IMR-90 (cell line): ENCODE measurements at regions not wholly inside any gene's neighbourhood (a gene's known extent, or its start where the extent isn't known, plus 50 kb on each side); places are given as distances from the start of the nearest gene placed in this dataset.

ENCODE experiments used
- ATAC-seq: fragments of 200-7000 bp; cut with Tn5 transposase; 2 replicates; pipeline ENCODE4 v1.9.1; 2020; ENCODE audit warnings: low read depth, mild to moderate bottlenecking, moderate library complexity
- BruUV-seq: library from RNA; stranded (reverse); fragments of 400-500 nt; replicated peaks from 2 replicates; lab custom pipeline; 2021; lab: Mats Ljungman, UMichigan
- CTCF ChIA-PET: fragments of 300-600 bp; formaldehyde crosslinking; extraction: SDS; loops from one replicate; lab custom pipeline; 2021; ENCODE audit warnings: antibody characterized with exemption; lab: Yijun Ruan, JAX
- POLR2A ChIA-PET: fragments of 300-600 bp; sonication (Branson Sonifier 250); formaldehyde crosslinking; loops from one replicate; lab custom pipeline; 2022; ENCODE audit warnings: antibody characterized with exemption; ENCODE audit not compliant: unreplicated experiment; lab: Charles Lee
- DNase-seq: peaks from one replicate; pipeline ENCODE4 v3.0.0; 2013
- H2AFZ ChIP-seq: replicated peaks from 2 replicates; pipeline ENCODE3; 2013; ENCODE audit warnings: low read length, mild to moderate bottlenecking; ENCODE audit not compliant: poor library complexity
- H2AK5ac ChIP-seq: 2 replicates; pipeline ENCODE4 v1.6.1; 2013; ENCODE audit warnings: low read depth, low read length, inconsistent platforms
- H2AK9ac ChIP-seq: replicated peaks from 2 replicates; pipeline ENCODE3; 2013; ENCODE audit warnings: mild to moderate bottlenecking, low read depth, low read length, moderate library complexity; ENCODE audit not compliant: poor library complexity
- H2BK120ac ChIP-seq: 2 replicates; pipeline ENCODE4 v1.6.1; 2013; ENCODE audit warnings: low read depth, low read length, inconsistent platforms
- H2BK15ac ChIP-seq: 3 replicates; pipeline ENCODE4 v1.6.1; 2013; ENCODE audit warnings: low read depth, low read length, inconsistent platforms
- H2BK20ac ChIP-seq: 2 replicates; pipeline ENCODE4 v1.6.1; 2013; ENCODE audit warnings: low read depth, mild to moderate bottlenecking, inconsistent platforms, low read length, moderate library complexity
- H2BK5ac ChIP-seq: 2 replicates; pipeline ENCODE4 v1.6.1; 2013; ENCODE audit warnings: mild to moderate bottlenecking, low read depth, low read length, inconsistent platforms; ENCODE audit not compliant: poor library complexity, severe bottlenecking
- H3K14ac ChIP-seq: replicated peaks from 2 replicates; pipeline ENCODE4 v1.6.1; 2013; ENCODE audit warnings: low read depth, low read length, inconsistent platforms
- H3K18ac ChIP-seq: 2 replicates; pipeline ENCODE4 v1.6.1; 2013; ENCODE audit warnings: low read depth, low read length, control low read depth
- H3K23ac ChIP-seq: 2 replicates; pipeline ENCODE4 v1.6.1; 2013; ENCODE audit warnings: low read depth, low read length, inconsistent platforms
- H3K27ac ChIP-seq: 2 replicates; pipeline ENCODE4 v1.5.1; 2013; ENCODE audit warnings: mild to moderate bottlenecking, control low read depth, low read length; ENCODE audit not compliant: insufficient read depth
- H3K27me3 ChIP-seq: 2 replicates; pipeline ENCODE4 v1.6.1; 2013; ENCODE audit warnings: low read length; ENCODE audit not compliant: control insufficient read depth, insufficient read depth
- H3K36me3 ChIP-seq: 2 replicates; pipeline ENCODE4 v1.6.1; 2013; ENCODE audit warnings: low read length, mixed read lengths; ENCODE audit not compliant: control insufficient read depth, insufficient read depth
- H3K4ac ChIP-seq: 2 replicates; pipeline ENCODE4 v1.6.1; 2013; ENCODE audit warnings: low read depth, low read length, inconsistent platforms
- H3K4me1 ChIP-seq: 2 replicates; pipeline ENCODE4 v1.6.1; 2013; ENCODE audit warnings: low read length, mixed read lengths; ENCODE audit not compliant: control insufficient read depth, insufficient read depth
- H3K4me2 ChIP-seq: 2 replicates; pipeline ENCODE4 v1.6.1; 2013; ENCODE audit warnings: low read depth, mild to moderate bottlenecking, control low read depth, low read length, moderate library complexity
- H3K4me3 ChIP-seq: 2 replicates; pipeline ENCODE4 v1.5.1; 2013; ENCODE audit warnings: low read depth, mild to moderate bottlenecking, control low read depth, low read length, moderate library complexity; ENCODE audit not compliant: insufficient read depth
- H3K56ac ChIP-seq: 2 replicates; pipeline ENCODE4 v1.6.1; 2013; ENCODE audit warnings: low read length, inconsistent platforms; ENCODE audit not compliant: insufficient read depth; ENCODE audit errors: extremely low read depth
- H3K79me1 ChIP-seq, 2 experiments: 2 replicates each; pipeline ENCODE4 v1.6.1; 2013; ENCODE audit warnings: low read length in 2 of 2, inconsistent platforms in 1 of 2, low read depth in 1 of 2
- H3K9ac ChIP-seq: 2 replicates; pipeline ENCODE4 v1.6.1; 2013; ENCODE audit warnings: low read depth, low read length, control low read depth
- H3K9me1 ChIP-seq: 2 replicates; pipeline ENCODE4 v1.6.1; 2013; ENCODE audit warnings: low read length, inconsistent platforms; ENCODE audit not compliant: insufficient read depth
- H3K9me3 ChIP-seq: 2 replicates; pipeline ENCODE4 v1.6.1; 2013; ENCODE audit warnings: low read length; ENCODE audit not compliant: control insufficient read depth, insufficient read depth
- H4K20me1 ChIP-seq: 2 replicates; pipeline ENCODE4 v1.6.1; 2013; ENCODE audit warnings: low read length, inconsistent platforms; ENCODE audit not compliant: insufficient read depth
- H4K5ac ChIP-seq: 2 replicates; pipeline ENCODE4 v1.6.1; 2013; ENCODE audit warnings: mild to moderate bottlenecking, low read depth, low read length, control low read depth
- H4K8ac ChIP-seq, 2 experiments: 2 replicates each; pipeline ENCODE4 v1.6.1; 2013; ENCODE audit warnings: low read depth in 2 of 2, low read length in 2 of 2, control low read depth in 1 of 2, inconsistent platforms in 1 of 2
- H4K91ac ChIP-seq: 2 replicates; pipeline ENCODE4 v1.6.1; 2013; ENCODE audit warnings: low read depth, low read length, inconsistent platforms; ENCODE audit not compliant: insufficient read depth
- FOS ChIP-seq: fragments of 150-350 bp; IDR thresholded peaks from 2 replicates; pipeline ENCODE4 v1.6.1; 2016; ENCODE audit warnings: low read depth, low read length
- MAFK ChIP-seq: IDR thresholded peaks from 2 replicates; pipeline ENCODE4 v1.6.1; 2012; ENCODE audit warnings: low read depth, low read length, improper control_type of control experiment
- NFE2L2 ChIP-seq: fragments of 150-350 bp; IDR thresholded peaks from 2 replicates; pipeline ENCODE4 v1.6.1; 2016; ENCODE audit warnings: low read depth, mild to moderate bottlenecking, low read length
- RAD21 ChIP-seq: IDR thresholded peaks from 2 replicates; pipeline ENCODE4 v1.6.1; 2012; ENCODE audit warnings: low read length, improper control_type of control experiment
- RCOR1 ChIP-seq: IDR thresholded peaks from 2 replicates; pipeline ENCODE4 v1.6.1; 2012; ENCODE audit warnings: mild to moderate bottlenecking, low read length, improper control_type of control experiment; ENCODE audit not compliant: insufficient replicate concordance
- RFX5 ChIP-seq: IDR thresholded peaks from 2 replicates; pipeline ENCODE4 v1.8.0; 2012; ENCODE audit warnings: low read depth, mild to moderate bottlenecking, low read length, moderate library complexity
- WGBS, 2 experiments: methylation state at CpG; one replicate each; pipeline versions ENCODE4 v1.1.5 to v1.1.7; 2013; ENCODE audit warnings: missing lambda C conversion rate in 2 of 2; ENCODE audit not compliant: insufficient read length in 1 of 2; ENCODE audit errors: extremely low coverage in 2 of 2; 5-methylcytosine and 5-hydroxymethylcytosine counted together
- dilution Hi-C: fragments of 300-500 bp; cut with HindIII; formaldehyde crosslinking; loops from one replicate; pipeline ENCODE4 v1.14.3; 2018; ENCODE audit warnings: low sequenced_read_pairs; ENCODE audit not compliant: unreplicated experiment
- in situ Hi-C: fragments of 300-500 bp; cut with MboI; formaldehyde crosslinking; loops from 3 replicates; pipeline ENCODE4 v1.14.3; 2019; ENCODE audit warnings: low sequenced_read_pairs, inconsistent platforms, mixed read lengths
- intact Hi-C: fragments of 100-400 bp; cut with micrococcal nuclease; formaldehyde crosslinking; loops from 2 replicates; pipeline ENCODE4 v1.10.0; 2022
- TF ChIP-seq, protein P1 (sequence below): conservative IDR thresholded peaks from 2 replicates; pipeline ENCODE4 v1.5.1; 2012; ENCODE audit warnings: mild to moderate bottlenecking, low read depth, low read length, improper control_type of control experiment
- TF ChIP-seq, protein P2 (sequence below): fragments of 150-350 bp; IDR thresholded peaks from 2 replicates; pipeline ENCODE4 v1.6.1; 2017; ENCODE audit warnings: mild to moderate bottlenecking, antibody characterized with exemption, low read length, low read depth

DNA sequence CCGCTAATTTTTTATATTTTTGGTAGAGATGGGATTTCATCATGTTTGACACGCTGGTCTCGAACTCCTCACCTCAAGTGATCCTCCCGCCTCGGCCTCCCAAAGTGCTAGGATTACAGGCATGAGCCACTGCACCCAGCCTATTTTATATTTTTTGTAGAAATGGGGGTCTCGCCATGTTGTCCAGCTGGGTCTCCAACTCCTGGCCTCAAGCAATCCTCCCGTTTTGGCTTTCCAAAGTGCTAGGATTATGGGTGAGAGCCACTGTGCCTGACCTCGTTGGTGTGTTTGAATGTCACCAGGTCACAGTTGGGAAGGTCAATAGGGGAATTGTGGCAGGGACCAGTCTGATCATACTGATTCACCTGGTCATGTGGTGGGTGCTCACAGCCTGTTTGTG, 56.7 kb upstream of the NKD1 start:
- CTCF ChIA-PET, result interaction anchor here (0.6 kb wide), 1 partner anchor 466 kb away, joined by 3 read pairs; the partner anchor contains the start of gene CNEP1R1
- Histone ChIP-seq H3K4ac (no peak overlapping the region), H2AK5ac (no peak overlapping the region), H3K18ac (no peak overlapping the region), H2AFZ (no peak overlapping the region), H3K9me1 (no peaks in the 10 kb centered on the region), H3K79me1 (no peaks in the 10 kb centered on the region), H2BK5ac (no peak overlapping the region), H3K9me3 (no peaks in the 10 kb centered on the region), H3K23ac (no peak overlapping the region), H3K9ac (no peak overlapping the region), H4K20me1 (no peaks in the 10 kb centered on the region), H3K36me3 (no peaks in the 10 kb centered on the region), H3K27ac (no peak overlapping the region), H4K91ac (no peak overlapping the region), H3K14ac (no peak overlapping the region), H2AK9ac (no peak overlapping the region), H3K4me1 (no peaks in the 10 kb centered on the region), H4K8ac (no peak overlapping the region), H3K4me3 (no peak overlapping the region), H2BK15ac (no peak overlapping the region), H2BK120ac (no peak overlapping the region), H3K27me3 (no peaks in the 10 kb centered on the region), H3K4me2 (no peak overlapping the region), H4K5ac (no peak overlapping the region), H2BK20ac (no peak overlapping the region), H3K56ac (no peak overlapping the region)
- no peak for DNase-seq
- intact Hi-C loops, result no loop called here
- dilution Hi-C loops, result no loop called here
- no peak for ATAC-seq
- in situ Hi-C loops, result no loop called here
- no TSS peak for BruUV-seq
- TF ChIP-seq RAD21 (no peak), RCOR1 (no peak), FOS (no peak), RFX5 (no peak), MAFK (no peak), NFE2L2 (no peak)
- TF ChIP-seq, protein P1, sequence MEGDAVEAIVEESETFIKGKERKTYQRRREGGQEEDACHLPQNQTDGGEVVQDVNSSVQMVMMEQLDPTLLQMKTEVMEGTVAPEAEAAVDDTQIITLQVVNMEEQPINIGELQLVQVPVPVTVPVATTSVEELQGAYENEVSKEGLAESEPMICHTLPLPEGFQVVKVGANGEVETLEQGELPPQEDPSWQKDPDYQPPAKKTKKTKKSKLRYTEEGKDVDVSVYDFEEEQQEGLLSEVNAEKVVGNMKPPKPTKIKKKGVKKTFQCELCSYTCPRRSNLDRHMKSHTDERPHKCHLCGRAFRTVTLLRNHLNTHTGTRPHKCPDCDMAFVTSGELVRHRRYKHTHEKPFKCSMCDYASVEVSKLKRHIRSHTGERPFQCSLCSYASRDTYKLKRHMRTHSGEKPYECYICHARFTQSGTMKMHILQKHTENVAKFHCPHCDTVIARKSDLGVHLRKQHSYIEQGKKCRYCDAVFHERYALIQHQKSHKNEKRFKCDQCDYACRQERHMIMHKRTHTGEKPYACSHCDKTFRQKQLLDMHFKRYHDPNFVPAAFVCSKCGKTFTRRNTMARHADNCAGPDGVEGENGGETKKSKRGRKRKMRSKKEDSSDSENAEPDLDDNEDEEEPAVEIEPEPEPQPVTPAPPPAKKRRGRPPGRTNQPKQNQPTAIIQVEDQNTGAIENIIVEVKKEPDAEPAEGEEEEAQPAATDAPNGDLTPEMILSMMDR, result no peak
- TF ChIP-seq, protein P2, sequence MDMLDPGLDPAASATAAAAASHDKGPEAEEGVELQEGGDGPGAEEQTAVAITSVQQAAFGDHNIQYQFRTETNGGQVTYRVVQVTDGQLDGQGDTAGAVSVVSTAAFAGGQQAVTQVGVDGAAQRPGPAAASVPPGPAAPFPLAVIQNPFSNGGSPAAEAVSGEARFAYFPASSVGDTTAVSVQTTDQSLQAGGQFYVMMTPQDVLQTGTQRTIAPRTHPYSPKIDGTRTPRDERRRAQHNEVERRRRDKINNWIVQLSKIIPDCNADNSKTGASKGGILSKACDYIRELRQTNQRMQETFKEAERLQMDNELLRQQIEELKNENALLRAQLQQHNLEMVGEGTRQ, result no peak
- POLR2A ChIA-PET, result no interaction called here
- no CpG with 5 or more reads among the region's 8 CpGs for WGBS, 2 experiments
